Pancreas (tissue), 10 donors: ENCODE measurements at regions not wholly inside any gene's neighbourhood (a gene's known extent, or its start where the extent isn't known, plus 50 kb on each side); places are given as distances from the start of the nearest gene placed in this dataset.

ENCODE experiments used
- ATAC-seq, 4 donors: fragments of 200-7000 bp; cut with Tn5 transposase; one replicate each; pipeline versions ENCODE4 v1.8.0 to v1.9.1; 2020; ENCODE audit warnings: mild to moderate bottlenecking in 4 of 4, moderate library complexity in 4 of 4
- DNase-seq, 6 donors: peaks; one replicate each; pipeline ENCODE4 v3.0.0-alpha.2; 2020
- FAIRE-seq: peaks from 2 replicates; lab custom pipeline; 2012; peaks lifted over from hg19 to GRCh38; lab: Jason Lieb, UNC
- H3K27ac ChIP-seq, 4 donors: fragments of 200-600 bp; sonication (generic); 1 replicate in 3 of 4; 2 replicates in 1 of 4; pipeline versions ENCODE4 v1.5.0 to v1.8.0; 2020
- H3K27me3 ChIP-seq, 4 donors: fragments of 200-600 bp; one replicate each; pipeline ENCODE4 v1.8.0; 2021
- H3K36me3 ChIP-seq, 3 donors: fragments of 200-600 bp; sonication (generic) in 1 of 3; one replicate each; pipeline versions ENCODE4 v1.5.0 to v1.8.0; 2020 to 2021
- H3K4me1 ChIP-seq, 3 donors: fragments of 200-600 bp; one replicate each; pipeline ENCODE4 v1.8.0; 2021
- H3K4me3 ChIP-seq, 4 donors: fragments of 200-600 bp; sonication (generic) in 2 of 4; one replicate each; pipeline versions ENCODE4 v1.5.0 to v1.8.0; 2020 to 2021
- H3K9me3 ChIP-seq, 4 donors: fragments of 200-600 bp; one replicate each; pipeline ENCODE4 v1.8.0; 2021
- CTCF ChIP-seq, 4 donors: fragments of 200-600 bp; sonication (generic) in 3 of 4; IDR thresholded peaks; one replicate each; pipeline versions ENCODE4 v1.5.0 to v1.8.0; 2021; ENCODE audit warnings: antibody characterized with exemption in 4 of 4
- WGBS, 2 donors: extraction: QIAGEN DNeasy Blood & Tissue Kit; methylation state at CpG; one replicate each; pipeline ENCODE4 v1.1.7; 2013; 5-methylcytosine and 5-hydroxymethylcytosine counted together
- intact Hi-C, 3 donors: fragments of 100-400 bp; cut with DNase I; formaldehyde crosslinking; loops; one replicate each; pipeline versions ENCODE4 v1.11.1 to v1.14.2; 2022
- donor health status: healthy with polysubstance abuse.
- donor health status: DM: no; HTN: no; CAD: no; lungs with moderate emphysema.
- donor health status: DM: no; HTN: no; CAD: no.
- donor health status: control.
- donor health status: control.
- donor health status: Bipolar disorder and iron deficiency.
- donor health status: DM: yes; HTN: yes; CAD: no.
- donor health status: DM: no; HTN: no; CAD: no.
- donor health status: DM: no; HTN: no; CAD: no.
- donor health status: DM: yes; HTN: yes; CAD: no.

GRCh38 chr1:29488794-29489311, 252.5 kb downstream of the PTPRU start:
- H3K4me3 ChIP-seq = no peak overlapping the region
- ATAC-seq (no peak), DNase-seq (no peak), FAIRE-seq (no peak)
- no peaks in the 10 kb centered on the region for H3K27me3 ChIP-seq
- no peaks in the 10 kb centered on the region for H3K4me1 ChIP-seq
- no peaks in the 10 kb centered on the region for H3K9me3 ChIP-seq
- no peak for TF ChIP-seq CTCF (IDR thresholded peaks at IDR 0.05)
- intact Hi-C loops = no loop called here
- H3K27ac ChIP-seq = no peak overlapping the region
- no peaks in the 10 kb centered on the region for H3K36me3 ChIP-seq
- WGBS, 2 donors = 51 to 58% methylated on average over 11 of the region's 11 CpGs

- no peak overlapping the region for H3K4me3 ChIP-seq
- intact Hi-C loops = no loop called here
- H3K9me3 ChIP-seq = no peaks in the 10 kb centered on the region
- no peak for TF ChIP-seq CTCF (IDR thresholded peaks at IDR 0.05)
- no peaks in the 10 kb centered on the region for H3K27me3 ChIP-seq
- H3K36me3 ChIP-seq = no peaks in the 10 kb centered on the region
- FAIRE-seq = no peak
- H3K27ac ChIP-seq = no peak overlapping the region
- no peak for ATAC-seq
- no peak for DNase-seq
- WGBS, 2 donors = 81 to 84% methylated on average over 22 of the region's 22 CpGs
- no peaks in the 10 kb centered on the region for H3K4me1 ChIP-seq
Measured at GRCh38 chr1:29488086-29488793, 251.9 kb downstream of the PTPRU start.

GRCh38 chr1:29487291-29487690, 251.0 kb downstream of the PTPRU start:
- H3K4me1 ChIP-seq = no peaks in the 10 kb centered on the region
- no peak for DNase-seq
- no peaks in the 10 kb centered on the region for H3K27me3 ChIP-seq
- no peak overlapping the region for H3K27ac ChIP-seq
- H3K9me3 ChIP-seq = no peaks in the 10 kb centered on the region
- TF ChIP-seq CTCF (IDR thresholded peaks at IDR 0.05) = no peak
- no peak overlapping the region for H3K4me3 ChIP-seq
- 84% methylated on average over 6 of the region's 6 CpGs for WGBS, 2 donors
- no peaks in the 10 kb centered on the region for H3K36me3 ChIP-seq
- no peak for ATAC-seq
- intact Hi-C loops = no loop called here
- FAIRE-seq = no peak

- FAIRE-seq (no peak), DNase-seq (no peak), ATAC-seq (no peak)
- Histone ChIP-seq H3K36me3 (no peaks in the 10 kb centered on the region), H3K4me1 (no peaks in the 10 kb centered on the region), H3K9me3 (no peaks in the 10 kb centered on the region), H3K27ac (no peak overlapping the region), H3K4me3 (no peak overlapping the region), H3K27me3 (no peaks in the 10 kb centered on the region)
- WGBS, 2 donors = 73 to 90% methylated on average over 5 of the region's 5 CpGs
- no peak for TF ChIP-seq CTCF (IDR thresholded peaks at IDR 0.05)
- intact Hi-C loops = no loop called here
Measured at GRCh38 chr1:29485096-29485925, 249.0 kb downstream of the PTPRU start.
